A673 (cell line): ENCODE measurements at regions not wholly inside any gene's neighbourhood (a gene's known extent, or its start where the extent isn't known, plus 50 kb on each side); places are given as distances from the start of the nearest gene placed in this dataset.

Experiments
- BruUV-seq: library from RNA; stranded (reverse); fragments of 400-500 nt; replicated peaks from 2 replicates; lab custom pipeline; 2021; lab: Mats Ljungman, UMichigan
- CTCF ChIA-PET: fragments of 300-600 bp; sonication (Branson Sonifier 250); formaldehyde crosslinking; loops from one replicate; lab custom pipeline; 2022; ENCODE audit warnings: antibody characterized with exemption; lab: Charles Lee
- POLR2A ChIA-PET: fragments of 300-600 bp; sonication (Branson Sonifier 250); formaldehyde crosslinking; loops from one replicate; lab custom pipeline; 2022; ENCODE audit warnings: antibody characterized with exemption; ENCODE audit not compliant: low non-redundant PET; lab: Charles Lee
- DNase-seq: peaks from one replicate; pipeline ENCODE4 v3.0.0-alpha.2; 2015; ENCODE audit warnings: low spot score
- H3K27ac ChIP-seq: fragments of 200-600 bp; sonication (generic); 2 replicates; pipeline ENCODE4 v1.5.1; 2016; ENCODE audit warnings: mixed run types, low read depth, mild to moderate bottlenecking, mixed read lengths, antibody characterized with exemption, low read length; ENCODE audit not compliant: poor library complexity, severe bottlenecking
- H3K27me3 ChIP-seq: fragments of 200-600 bp; sonication (generic); replicated peaks from 2 replicates; pipeline ENCODE4 v1.6.1; 2017; ENCODE audit warnings: mixed run types, low read depth, mild to moderate bottlenecking, mixed read lengths, antibody characterized with exemption, low read length; ENCODE audit not compliant: insufficient read depth, poor library complexity
- H3K36me3 ChIP-seq: fragments of 200-600 bp; sonication (generic); 2 replicates; pipeline ENCODE4 v1.6.1; 2016; ENCODE audit warnings: mixed run types, mild to moderate bottlenecking, mixed read lengths, antibody characterized with exemption, low read length; ENCODE audit not compliant: insufficient read depth, poor library complexity, severe bottlenecking
- H3K4me1 ChIP-seq: fragments of 200-600 bp; sonication (generic); 2 replicates; pipeline ENCODE4 v1.6.1; 2017; ENCODE audit warnings: mixed run types, mild to moderate bottlenecking, mixed read lengths, antibody characterized with exemption, low read length; ENCODE audit not compliant: insufficient read depth, poor library complexity, severe bottlenecking
- H3K4me3 ChIP-seq: fragments of 200-600 bp; sonication (generic); 2 replicates; pipeline ENCODE4 v1.5.1; 2016; ENCODE audit warnings: low read depth, mixed run types, mild to moderate bottlenecking, mixed read lengths, low read length; ENCODE audit not compliant: poor library complexity, severe bottlenecking
- H3K9me3 ChIP-seq: fragments of 200-600 bp; sonication (generic); 2 replicates; pipeline ENCODE4 v1.6.1; 2016; ENCODE audit warnings: mixed run types, low read depth, mild to moderate bottlenecking, mixed read lengths, antibody characterized with exemption, low read length; ENCODE audit not compliant: poor library complexity, severe bottlenecking
- EZH2 ChIP-seq: fragments of 200-600 bp; sonication (generic); IDR thresholded peaks from 2 replicates; pipeline ENCODE4 v1.6.1; 2017; ENCODE audit warnings: borderline replicate concordance, low read depth, mild to moderate bottlenecking, mixed read lengths, antibody characterized with exemption, low read length; ENCODE audit not compliant: poor library complexity, severe bottlenecking
- intact Hi-C: fragments of 100-400 bp; cut with micrococcal nuclease; formaldehyde crosslinking; loops from one replicate; pipeline ENCODE4 v1.10.0; 2022; ENCODE audit not compliant: unreplicated experiment
- TF ChIP-seq, protein P1 (sequence below): fragments of 300-800, 200-600 bp; sonication (generic); conservative IDR thresholded peaks from 2 replicates; pipeline ENCODE4 v1.5.1; 2017; ENCODE audit warnings: low read depth, mild to moderate bottlenecking, antibody characterized with exemption, low read length, moderate library complexity, mixed read lengths

DNA sequence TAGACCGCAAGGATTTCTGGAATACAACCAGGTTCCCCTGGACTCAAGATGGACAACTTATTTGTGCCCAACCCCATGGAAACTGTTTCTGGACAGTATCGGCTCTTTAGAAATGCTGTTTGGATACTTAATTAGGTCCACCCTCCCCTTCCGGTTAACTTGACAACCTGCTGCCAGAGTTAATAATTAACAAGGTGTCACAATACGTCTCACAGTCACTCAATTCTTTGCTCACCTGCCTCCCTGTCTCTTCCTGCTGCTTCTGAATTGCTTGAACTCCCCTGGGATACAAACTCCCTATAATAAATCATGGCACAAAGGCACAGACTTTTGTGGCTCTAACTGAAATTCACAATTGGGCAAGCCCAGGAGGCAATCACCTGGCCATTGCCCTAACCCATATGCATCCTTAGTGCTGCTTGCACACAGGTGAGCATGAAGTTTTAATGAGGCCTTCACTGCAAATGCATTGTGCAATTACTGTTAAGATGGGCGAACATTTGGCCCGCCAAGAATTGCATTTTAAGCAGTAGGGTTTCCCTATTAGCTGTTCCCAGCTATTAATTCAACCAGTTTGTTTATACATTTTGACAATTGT is 504.4 kb upstream of the NOX3 start:
- H3K27ac ChIP-seq, result no peak overlapping the region
- intact Hi-C loops, result no loop called here

DNA sequence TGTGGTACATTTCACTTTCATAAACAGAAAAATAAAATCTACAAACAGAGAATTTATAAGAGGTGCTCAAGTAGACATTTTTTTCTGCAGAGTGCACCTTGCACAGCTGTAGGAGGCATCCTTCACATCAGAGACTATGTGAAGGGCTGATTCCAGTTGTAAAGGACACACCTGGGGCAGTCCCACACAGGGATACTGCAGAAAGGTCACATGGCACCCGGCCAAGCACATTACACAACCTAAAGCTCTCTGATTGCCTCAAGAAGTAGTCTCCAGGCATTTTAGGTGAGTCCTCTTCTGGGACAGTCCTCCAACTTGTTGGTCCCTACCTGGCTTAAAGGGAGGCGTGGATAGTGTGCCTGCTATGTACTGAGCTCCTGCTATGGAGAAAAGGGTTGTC is 502.9 kb upstream of the NOX3 start:
- BruUV-seq, result no TSS peak
- intact Hi-C loops, result no loop called here
- no peak overlapping the region for H3K27ac ChIP-seq
- TF ChIP-seq, protein P1, sequence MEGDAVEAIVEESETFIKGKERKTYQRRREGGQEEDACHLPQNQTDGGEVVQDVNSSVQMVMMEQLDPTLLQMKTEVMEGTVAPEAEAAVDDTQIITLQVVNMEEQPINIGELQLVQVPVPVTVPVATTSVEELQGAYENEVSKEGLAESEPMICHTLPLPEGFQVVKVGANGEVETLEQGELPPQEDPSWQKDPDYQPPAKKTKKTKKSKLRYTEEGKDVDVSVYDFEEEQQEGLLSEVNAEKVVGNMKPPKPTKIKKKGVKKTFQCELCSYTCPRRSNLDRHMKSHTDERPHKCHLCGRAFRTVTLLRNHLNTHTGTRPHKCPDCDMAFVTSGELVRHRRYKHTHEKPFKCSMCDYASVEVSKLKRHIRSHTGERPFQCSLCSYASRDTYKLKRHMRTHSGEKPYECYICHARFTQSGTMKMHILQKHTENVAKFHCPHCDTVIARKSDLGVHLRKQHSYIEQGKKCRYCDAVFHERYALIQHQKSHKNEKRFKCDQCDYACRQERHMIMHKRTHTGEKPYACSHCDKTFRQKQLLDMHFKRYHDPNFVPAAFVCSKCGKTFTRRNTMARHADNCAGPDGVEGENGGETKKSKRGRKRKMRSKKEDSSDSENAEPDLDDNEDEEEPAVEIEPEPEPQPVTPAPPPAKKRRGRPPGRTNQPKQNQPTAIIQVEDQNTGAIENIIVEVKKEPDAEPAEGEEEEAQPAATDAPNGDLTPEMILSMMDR, result no peak
- no peak for TF ChIP-seq EZH2
- CTCF ChIA-PET, result no interaction called here
- POLR2A ChIA-PET, result no interaction called here
- no peaks in the 10 kb centered on the region for H3K36me3 ChIP-seq
- DNase-seq, result no peak
- H3K4me1 ChIP-seq, result no peaks in the 10 kb centered on the region
- H3K9me3 ChIP-seq, result no peaks in the 10 kb centered on the region
- H3K27me3 ChIP-seq, result no peaks in the 10 kb centered on the region
- H3K4me3 ChIP-seq, result no peak overlapping the region

More for the DNA sequence above, 504.4 kb upstream of the NOX3 start:
- H3K27me3 ChIP-seq, result no peaks in the 10 kb centered on the region
- TF ChIP-seq, protein P1, result no peak
- no peak for TF ChIP-seq EZH2
- CTCF ChIA-PET, result no interaction called here
- no peak for DNase-seq
- H3K9me3 ChIP-seq, result no peaks in the 10 kb centered on the region
- POLR2A ChIA-PET, result no interaction called here
- no peaks in the 10 kb centered on the region for H3K4me1 ChIP-seq
- no peak overlapping the region for H3K4me3 ChIP-seq
- no TSS peak for BruUV-seq
- H3K36me3 ChIP-seq, result no peaks in the 10 kb centered on the region

DNA sequence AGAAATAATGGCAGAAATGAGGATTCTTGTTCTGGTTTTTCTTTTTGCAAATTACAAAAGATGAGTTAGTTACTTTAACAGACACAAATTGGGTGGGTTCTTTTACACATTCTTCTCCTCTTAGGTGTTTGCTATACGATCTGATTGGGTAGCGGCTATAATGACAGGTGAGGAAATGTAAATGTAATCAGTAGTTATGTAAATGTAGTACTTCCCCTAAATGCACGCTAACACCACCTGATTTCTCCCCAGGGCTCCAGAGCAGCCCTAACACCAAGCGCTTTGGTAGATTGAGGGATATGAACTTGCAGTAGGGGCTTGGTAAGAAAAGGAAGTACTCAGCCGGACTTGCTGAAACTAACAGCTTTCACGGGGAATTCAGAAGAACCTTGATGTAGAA is 499.4 kb upstream of the NOX3 start:
- CTCF ChIA-PET, result no interaction called here
- Histone ChIP-seq H3K36me3 (no peaks in the 10 kb centered on the region), H3K4me1 (no peaks in the 10 kb centered on the region), H3K27me3 (no peaks in the 10 kb centered on the region), H3K27ac (no peak overlapping the region), H3K9me3 (no peaks in the 10 kb centered on the region), H3K4me3 (no peak overlapping the region)
- POLR2A ChIA-PET, result no interaction called here
- intact Hi-C loops, result no loop called here
- no peak for DNase-seq
- TF ChIP-seq, protein P1, result no peak
- TF ChIP-seq EZH2, result no peak
- BruUV-seq, result no TSS peak
